ENCODE measurements at regions not wholly inside any gene's neighbourhood (a gene's known extent, or its start where the extent isn't known, plus 50 kb on each side); places are given as distances from the start of the nearest gene placed in this dataset.

GRCh38 chr10:6739530-6740174 is 159.6 kb upstream of the PRKCQ start:
- TF ChIP-seq SUZ12 (IDR thresholded peaks at IDR 0.05; ENCODE audit: extremely low read depth, insufficient read depth, insufficient read length) (no peak), ZNF274 (IDR thresholded peaks at IDR 0.05; ENCODE audit: low read depth, low read length) (no peak), YY1 (IDR thresholded peaks at IDR 0.05; ENCODE audit: insufficient read depth, insufficient read length) (no peak)
- Histone ChIP-seq H3K36me3 (ENCODE audit: insufficient read depth, insufficient read length, low read length) (no peaks in the 10 kb centered on the region), H3K9ac (ENCODE audit: insufficient read length, low read depth) (no peak overlapping the region), H3K4me3 (ENCODE audit: insufficient read length, low read depth) (no peak overlapping the region), H3K27me3 (ENCODE audit: insufficient read depth, insufficient read length) (no peaks in the 10 kb centered on the region), H3K4me1 (ENCODE audit: insufficient read depth, insufficient read length) (no peaks in the 10 kb centered on the region), H3K9me3 (ENCODE audit: insufficient read depth, low read length) (no peaks in the 10 kb centered on the region)
- no peak for DNase-seq (ENCODE audit: low read depth, low spot score)

DNA sequence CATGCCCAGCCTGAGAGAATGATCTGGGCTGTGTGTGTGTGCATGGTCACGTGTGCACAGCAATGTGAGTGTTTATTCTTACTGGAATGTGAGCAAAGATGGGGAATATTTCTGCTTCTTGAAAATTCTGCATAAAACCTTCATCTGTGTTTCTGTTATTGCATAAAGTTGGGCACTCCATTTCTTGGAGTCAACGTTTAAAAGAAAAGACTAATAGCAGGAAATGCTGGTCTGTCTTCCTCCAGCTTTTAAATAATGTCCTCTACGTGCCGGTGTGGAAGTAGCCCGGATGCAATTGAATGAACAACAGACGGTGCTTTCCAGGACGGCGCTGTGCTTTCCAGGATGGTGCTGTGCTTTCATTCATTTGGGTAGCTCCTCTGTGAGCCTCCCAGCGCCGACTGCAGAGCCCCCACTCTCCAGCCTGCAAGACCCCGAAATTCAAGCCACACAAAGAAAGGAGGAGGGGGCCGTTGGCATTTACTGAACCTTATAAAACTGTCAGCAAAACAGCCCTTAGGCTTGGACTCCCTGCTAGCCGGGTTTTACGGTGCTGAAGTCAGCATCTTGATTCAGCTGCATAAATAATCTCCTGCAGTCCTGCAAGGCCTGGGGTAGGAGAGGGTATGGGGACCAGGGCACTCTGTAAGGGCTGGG is 158.2 kb upstream of the PRKCQ start:
- H3K9ac ChIP-seq (ENCODE audit: insufficient read length, low read depth): no peak overlapping the region
- no peaks in the 10 kb centered on the region for H3K27me3 ChIP-seq (ENCODE audit: insufficient read depth, insufficient read length)
- no peaks in the 10 kb centered on the region for H3K4me1 ChIP-seq (ENCODE audit: insufficient read depth, insufficient read length)
- H3K9me3 ChIP-seq (ENCODE audit: insufficient read depth, low read length): no peaks in the 10 kb centered on the region
- no peak for TF ChIP-seq SUZ12 (IDR thresholded peaks at IDR 0.05; ENCODE audit: extremely low read depth, insufficient read depth, insufficient read length)
- TF ChIP-seq YY1 (IDR thresholded peaks at IDR 0.05; ENCODE audit: insufficient read depth, insufficient read length): no peak
- TF ChIP-seq ZNF274 (IDR thresholded peaks at IDR 0.05; ENCODE audit: low read depth, low read length): no peak
- DNase-seq (ENCODE audit: low read depth, low spot score): no peak
- H3K4me3 ChIP-seq (ENCODE audit: insufficient read length, low read depth): no peak overlapping the region
- no peaks in the 10 kb centered on the region for H3K36me3 ChIP-seq (ENCODE audit: insufficient read depth, insufficient read length, low read length)

- Histone ChIP-seq H3K27me3 (ENCODE audit: insufficient read depth, insufficient read length) (no peaks in the 10 kb centered on the region), H3K36me3 (ENCODE audit: insufficient read depth, insufficient read length, low read length) (no peaks in the 10 kb centered on the region), H3K4me1 (ENCODE audit: insufficient read depth, insufficient read length) (no peaks in the 10 kb centered on the region), H3K9ac (ENCODE audit: insufficient read length, low read depth) (no peak overlapping the region), H3K4me3 (ENCODE audit: insufficient read length, low read depth) (no peak overlapping the region), H3K9me3 (ENCODE audit: insufficient read depth, low read length) (no peaks in the 10 kb centered on the region)
- no peak for TF ChIP-seq YY1 (IDR thresholded peaks at IDR 0.05; ENCODE audit: insufficient read depth, insufficient read length)
- DNase-seq (ENCODE audit: low read depth, low spot score): no peak
Observed at GRCh38 chr10:6737758-6738111, 157.7 kb upstream of the PRKCQ start.

GRCh38 chr10:6737080-6737641 is 157.1 kb upstream of the PRKCQ start:
- Histone ChIP-seq H3K36me3 (ENCODE audit: insufficient read depth, insufficient read length, low read length) (no peaks in the 10 kb centered on the region), H3K4me3 (ENCODE audit: insufficient read length, low read depth) (no peak overlapping the region), H3K9ac (ENCODE audit: insufficient read length, low read depth) (no peak overlapping the region), H3K4me1 (ENCODE audit: insufficient read depth, insufficient read length) (no peaks in the 10 kb centered on the region), H3K9me3 (ENCODE audit: insufficient read depth, low read length) (no peaks in the 10 kb centered on the region), H3K27me3 (ENCODE audit: insufficient read depth, insufficient read length) (no peaks in the 10 kb centered on the region)
- DNase-seq (ENCODE audit: low read depth, low spot score): no peak
- no peak for TF ChIP-seq SUZ12 (IDR thresholded peaks at IDR 0.05; ENCODE audit: extremely low read depth, insufficient read depth, insufficient read length)
- no peak for TF ChIP-seq YY1 (IDR thresholded peaks at IDR 0.05; ENCODE audit: insufficient read depth, insufficient read length)
- no peak for TF ChIP-seq ZNF274 (IDR thresholded peaks at IDR 0.05; ENCODE audit: low read depth, low read length)

- Histone ChIP-seq H3K4me3 (ENCODE audit: insufficient read length, low read depth) (no peak overlapping the region), H3K9me3 (ENCODE audit: insufficient read depth, low read length) (no peaks in the 10 kb centered on the region), H3K4me1 (ENCODE audit: insufficient read depth, insufficient read length) (no peaks in the 10 kb centered on the region), H3K27me3 (ENCODE audit: insufficient read depth, insufficient read length) (no peaks in the 10 kb centered on the region), H3K36me3 (ENCODE audit: insufficient read depth, insufficient read length, low read length) (no peaks in the 10 kb centered on the region), H3K9ac (ENCODE audit: insufficient read length, low read depth) (no peak overlapping the region)
- TF ChIP-seq YY1 (IDR thresholded peaks at IDR 0.05; ENCODE audit: insufficient read depth, insufficient read length) (no peak), ZNF274 (IDR thresholded peaks at IDR 0.05; ENCODE audit: low read depth, low read length) (no peak)
- DNase-seq (ENCODE audit: low read depth, low spot score): no peak
Observed at GRCh38 chr10:6734286-6734685, 154.2 kb upstream of the PRKCQ start.

DNA sequence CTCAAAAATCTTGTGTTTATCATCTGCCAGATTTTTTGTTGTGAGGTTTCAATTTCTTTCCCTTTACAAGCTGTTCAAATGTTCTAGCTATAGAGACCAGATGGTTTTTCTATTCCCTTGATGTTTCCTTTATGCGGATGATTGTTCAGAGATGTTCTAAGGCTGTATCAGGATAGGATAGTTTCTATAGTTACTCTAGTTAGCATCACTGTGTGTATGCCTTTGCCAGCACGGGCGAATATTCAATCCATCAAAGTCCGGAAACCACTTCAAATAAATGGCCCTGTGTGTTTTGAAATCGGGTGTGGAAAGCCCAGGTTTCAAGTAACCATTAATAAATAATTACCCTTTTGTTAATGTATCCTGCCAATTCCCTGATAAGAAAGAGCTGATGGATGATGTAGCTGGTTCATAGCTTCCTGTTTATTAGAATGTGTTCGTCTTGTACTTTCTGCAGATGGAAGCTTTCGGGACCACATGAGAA is 149.8 kb upstream of the PRKCQ start:
- TF ChIP-seq SUZ12 (IDR thresholded peaks at IDR 0.05; ENCODE audit: extremely low read depth, insufficient read depth, insufficient read length) (no peak), YY1 (IDR thresholded peaks at IDR 0.05; ENCODE audit: insufficient read depth, insufficient read length) (no peak), ZNF274 (IDR thresholded peaks at IDR 0.05; ENCODE audit: low read depth, low read length) (no peak)
- no peak overlapping the region for H3K9ac ChIP-seq (ENCODE audit: insufficient read length, low read depth)
- H3K27me3 ChIP-seq (ENCODE audit: insufficient read depth, insufficient read length): no peaks in the 10 kb centered on the region
- DNase-seq (ENCODE audit: low read depth, low spot score): no peak
- no peak overlapping the region for H3K4me3 ChIP-seq (ENCODE audit: insufficient read length, low read depth)
- H3K9me3 ChIP-seq (ENCODE audit: insufficient read depth, low read length): no peaks in the 10 kb centered on the region
- no peaks in the 10 kb centered on the region for H3K4me1 ChIP-seq (ENCODE audit: insufficient read depth, insufficient read length)
- no peaks in the 10 kb centered on the region for H3K36me3 ChIP-seq (ENCODE audit: insufficient read depth, insufficient read length, low read length)

GRCh38 chr10:6729071-6729774 is 149.1 kb upstream of the PRKCQ start:
- DNase-seq (ENCODE audit: low read depth, low spot score): no peak
- no peak overlapping the region for H3K9ac ChIP-seq (ENCODE audit: insufficient read length, low read depth)
- no peaks in the 10 kb centered on the region for H3K9me3 ChIP-seq (ENCODE audit: insufficient read depth, low read length)
- H3K36me3 ChIP-seq (ENCODE audit: insufficient read depth, insufficient read length, low read length): no peaks in the 10 kb centered on the region
- H3K27me3 ChIP-seq (ENCODE audit: insufficient read depth, insufficient read length): no peaks in the 10 kb centered on the region
- no peak overlapping the region for H3K4me3 ChIP-seq (ENCODE audit: insufficient read length, low read depth)
- TF ChIP-seq SUZ12 (IDR thresholded peaks at IDR 0.05; ENCODE audit: extremely low read depth, insufficient read depth, insufficient read length) (no peak), ZNF274 (IDR thresholded peaks at IDR 0.05; ENCODE audit: low read depth, low read length) (no peak)
- no peaks in the 10 kb centered on the region for H3K4me1 ChIP-seq (ENCODE audit: insufficient read depth, insufficient read length)

Data from NT2/D1 (cell line).